OCI-LY3 (cell line): ENCODE measurements at regions not wholly inside any gene's neighbourhood (a gene's known extent, or its start where the extent isn't known, plus 50 kb on each side); places are given as distances from the start of the nearest gene placed in this dataset.

ENCODE experiments used
- H2AFZ ChIP-seq: fragments of 200-600, 300-600 bp; shearing (Covaris generic); 2 replicates; pipeline ENCODE4 v1.6.0; 2014; ENCODE audit warnings: antibody characterized with exemption, low read depth, low read length
- H3K27ac ChIP-seq: fragments of 200-600, 300-600 bp; sonication (generic); 2 replicates; pipeline ENCODE4 v1.5.1; 2014; ENCODE audit warnings: mild to moderate bottlenecking, low read length, moderate library complexity, mixed read lengths
- H3K27me3 ChIP-seq: fragments of 200-600, 300-600 bp; sonication (generic); 2 replicates; pipeline ENCODE4 v1.6.1; 2014; ENCODE audit warnings: low read depth, low read length, mixed read lengths
- H3K36me3 ChIP-seq: fragments of 200-600, 300-600 bp; sonication (generic); replicated peaks from 2 replicates; pipeline ENCODE3; 2014; ENCODE audit warnings: low read depth, low read length, mixed read lengths
- H3K4me1 ChIP-seq: fragments of 300-600, 200-600 bp; sonication (generic); 2 replicates; pipeline ENCODE4 v1.6.1; 2014; ENCODE audit warnings: low read length, mixed read lengths
- H3K4me2 ChIP-seq: fragments of 200-600, 300-600 bp; sonication (generic); 2 replicates; pipeline ENCODE4 v1.6.1; 2014; ENCODE audit warnings: low read length, mixed read lengths
- H3K4me3 ChIP-seq: fragments of 300-600, 200-600 bp; sonication (generic); 2 replicates; pipeline ENCODE4 v1.5.1; 2014; ENCODE audit warnings: antibody characterized with exemption, mild to moderate bottlenecking, low read length, moderate library complexity
- H3K79me2 ChIP-seq: fragments of 300-600, 200-600 bp; shearing (Covaris generic); 2 replicates; pipeline ENCODE4 v1.6.1; 2014; ENCODE audit warnings: mild to moderate bottlenecking, low read length, mixed read lengths
- H3K9ac ChIP-seq: fragments of 300-600, 200-600 bp; shearing (Covaris generic); 2 replicates; pipeline ENCODE4 v1.6.0; 2014; ENCODE audit warnings: mild to moderate bottlenecking, low read length, moderate library complexity
- H3K9me3 ChIP-seq: fragments of 200-600, 300-600 bp; shearing (Covaris generic); 2 replicates; pipeline ENCODE4 v1.6.1; 2014; ENCODE audit warnings: low read length, mixed read lengths; ENCODE audit not compliant: insufficient read depth
- H4K20me1 ChIP-seq: fragments of 200-600, 300-600 bp; sonication (generic); 2 replicates; pipeline ENCODE4 v1.6.1; 2016; ENCODE audit warnings: low read length, mixed read lengths; ENCODE audit not compliant: insufficient read depth
- CTCF ChIP-seq: fragments of 200-600, 300-600 bp; sonication (generic); IDR thresholded peaks from 2 replicates; pipeline ENCODE4 v1.5.1; 2014; ENCODE audit warnings: antibody characterized with exemption, low read length, low read depth
- EZH2phosphoT487 ChIP-seq: fragments of 200-600 bp; shearing (Covaris generic); IDR thresholded peaks from 2 replicates; pipeline ENCODE4 v1.6.1; 2018; ENCODE audit warnings: antibody characterized with exemption, mixed run types, low read depth

- H3K4me1 ChIP-seq = peaks cover 9% of the 10 kb centered on the region
- H3K27me3 ChIP-seq = peaks cover 42% of the 10 kb centered on the region
- no peak overlapping the region for H3K4me2 ChIP-seq
- H3K9me3 ChIP-seq = no peaks in the 10 kb centered on the region
- no peak overlapping the region for H3K27ac ChIP-seq
- H3K79me2 ChIP-seq = no peaks in the 10 kb centered on the region
- no peak overlapping the region for H2AFZ ChIP-seq
- no peaks in the 10 kb centered on the region for H3K36me3 ChIP-seq
- TF ChIP-seq CTCF = no peak
- TF ChIP-seq EZH2phosphoT487 = no peak
- no peak overlapping the region for H3K4me3 ChIP-seq
- H4K20me1 ChIP-seq = no peaks in the 10 kb centered on the region
- H3K9ac ChIP-seq = no peak overlapping the region
These were observed 252.2 kb downstream of the SYK start for GRCh38 chr9:91053824-91054223.

GRCh38 chr9:91055845-91056244 is 254.2 kb downstream of the SYK start:
- Histone ChIP-seq H3K4me2 (no peak overlapping the region), H4K20me1 (no peaks in the 10 kb centered on the region), H3K27me3 (peaks cover 38% of the 10 kb centered on the region), H3K4me3 (no peak overlapping the region), H3K27ac (no peak overlapping the region), H3K4me1 (peaks cover 9% of the 10 kb centered on the region), H3K79me2 (no peaks in the 10 kb centered on the region), H3K36me3 (no peaks in the 10 kb centered on the region), H3K9me3 (no peaks in the 10 kb centered on the region), H2AFZ (no peak overlapping the region), H3K9ac (no peak overlapping the region)
- TF ChIP-seq CTCF (no peak), EZH2phosphoT487 (no peak)

GRCh38 chr9:91056486-91056885 is 254.9 kb downstream of the SYK start:
- H3K27me3 ChIP-seq = peaks cover 42% of the 10 kb centered on the region
- H3K4me3 ChIP-seq = no peak overlapping the region
- no peak overlapping the region for H3K4me2 ChIP-seq
- H3K9ac ChIP-seq = no peak overlapping the region
- no peaks in the 10 kb centered on the region for H3K9me3 ChIP-seq
- H3K27ac ChIP-seq = no peak overlapping the region
- H3K79me2 ChIP-seq = no peaks in the 10 kb centered on the region
- H3K4me1 ChIP-seq = peaks cover 9% of the 10 kb centered on the region
- no peak overlapping the region for H2AFZ ChIP-seq
- H3K36me3 ChIP-seq = no peaks in the 10 kb centered on the region
- TF ChIP-seq CTCF (no peak), EZH2phosphoT487 (no peak)
- H4K20me1 ChIP-seq = no peaks in the 10 kb centered on the region

- Histone ChIP-seq H3K27ac (no peak overlapping the region), H3K36me3 (no peaks in the 10 kb centered on the region), H3K9me3 (no peaks in the 10 kb centered on the region), H3K4me1 (peaks cover 9% of the 10 kb centered on the region), H3K4me2 (no peak overlapping the region), H3K9ac (no peak overlapping the region), H3K4me3 (no peak overlapping the region), H2AFZ (no peak overlapping the region), H3K27me3 (peaks cover 46% of the 10 kb centered on the region), H4K20me1 (no peaks in the 10 kb centered on the region), H3K79me2 (no peaks in the 10 kb centered on the region)
- no peak for TF ChIP-seq EZH2phosphoT487
- TF ChIP-seq CTCF = no peak
These were observed 255.3 kb downstream of the SYK start for GRCh38 chr9:91056917-91057316.
